NB4 (cell line): ENCODE measurements at regions not wholly inside any gene's neighbourhood (a gene's known extent, or its start where the extent isn't known, plus 50 kb on each side); places are given as distances from the start of the nearest gene placed in this dataset.
"Not testable (repeated sequence)": the region's sequence is repeated elsewhere in the genome, so short reads cannot be mapped to it uniquely, and the experiment has no call there.

Source experiments
- CTCF ChIP-seq: IDR thresholded peaks from one replicate; pipeline ENCODE4 v1.5.1; 2012; ENCODE audit warnings: low read depth, low read length
- TF ChIP-seq, protein P1 (sequence below): IDR thresholded peaks from 2 replicates; pipeline ENCODE4 v1.6.1; 2011; ENCODE audit warnings: low read depth, low read length

DNA sequence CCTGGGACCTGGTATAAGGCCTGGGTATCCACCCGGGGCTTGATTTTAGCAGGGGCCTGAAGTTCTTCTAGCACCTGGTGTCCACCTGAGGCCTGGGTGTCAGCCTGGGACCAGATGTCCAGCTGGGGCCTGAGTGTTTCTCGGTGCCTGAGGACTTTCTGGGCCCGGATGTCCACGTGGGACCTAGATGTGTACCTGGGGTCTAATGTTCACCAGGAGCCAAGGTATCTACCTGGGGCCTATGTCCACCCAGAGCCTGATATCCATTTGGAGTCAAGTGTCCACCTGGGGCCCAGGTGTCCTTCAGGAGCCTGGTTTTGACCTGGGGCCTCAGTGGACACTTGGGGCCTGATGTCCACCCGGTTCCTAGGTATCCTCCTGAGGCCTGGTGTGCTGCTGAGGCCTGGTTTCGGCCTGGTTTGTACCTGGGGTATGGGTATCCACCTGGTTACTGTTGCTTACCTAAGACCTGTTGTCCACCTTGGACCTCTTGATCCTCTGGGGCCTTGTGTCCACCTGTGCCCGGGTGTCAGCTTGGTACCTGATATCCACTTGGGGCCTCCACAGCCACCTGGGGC lies 75.2 kb upstream of the THOC3 start:
- TF ChIP-seq CTCF, result not testable (repeated sequence)
- TF ChIP-seq, protein P1, sequence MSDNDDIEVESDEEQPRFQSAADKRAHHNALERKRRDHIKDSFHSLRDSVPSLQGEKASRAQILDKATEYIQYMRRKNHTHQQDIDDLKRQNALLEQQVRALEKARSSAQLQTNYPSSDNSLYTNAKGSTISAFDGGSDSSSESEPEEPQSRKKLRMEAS, result not testable (repeated sequence)
